Stimulated activated naive CD8-positive, alpha-beta T cell treated with anti-CD3 and anti-CD28 coated beads, Interleukin-15, amount 100 ng/mL, for 72 hours (primary cell): ENCODE measurements at regions not wholly inside any gene's neighbourhood (a gene's known extent, or its start where the extent isn't known, plus 50 kb on each side); places are given as distances from the start of the nearest gene placed in this dataset.

Experiments used
- ATAC-seq: fragments of 150-1000 bp; cut with Tn5 transposase; 2 replicates; pipeline ENCODE4 v1.10.0; 2021; ENCODE audit warnings: mild to moderate bottlenecking, moderate library complexity
- DNase-seq, 2 donors: peaks; one replicate each; pipeline ENCODE4 v3.0.0; 2021 to 2022
- H3K27ac Mint-ChIP-seq, 2 donors: one replicate each; pipeline ENCODE4 v1.8.0; 2022; ENCODE audit warnings: mild to moderate bottlenecking in 2 of 2, mixed read lengths in 2 of 2, moderate library complexity in 2 of 2
- H3K27me3 Mint-ChIP-seq: one replicate; pipeline ENCODE4 v1.8.0; 2022; ENCODE audit warnings: mixed read lengths
- H3K4me1 Mint-ChIP-seq: one replicate; pipeline ENCODE4 v1.8.0; 2022; ENCODE audit warnings: mild to moderate bottlenecking, mixed read lengths
- H3K4me3 Mint-ChIP-seq, 2 donors: one replicate each; pipeline ENCODE4 v1.8.0; 2022; ENCODE audit warnings: mild to moderate bottlenecking in 2 of 2, mixed read lengths in 2 of 2, moderate library complexity in 1 of 2
- H3K9me3 Mint-ChIP-seq, 2 donors: one replicate each; pipeline ENCODE4 v1.8.0; 2022; ENCODE audit warnings: mixed read lengths in 2 of 2

DNA sequence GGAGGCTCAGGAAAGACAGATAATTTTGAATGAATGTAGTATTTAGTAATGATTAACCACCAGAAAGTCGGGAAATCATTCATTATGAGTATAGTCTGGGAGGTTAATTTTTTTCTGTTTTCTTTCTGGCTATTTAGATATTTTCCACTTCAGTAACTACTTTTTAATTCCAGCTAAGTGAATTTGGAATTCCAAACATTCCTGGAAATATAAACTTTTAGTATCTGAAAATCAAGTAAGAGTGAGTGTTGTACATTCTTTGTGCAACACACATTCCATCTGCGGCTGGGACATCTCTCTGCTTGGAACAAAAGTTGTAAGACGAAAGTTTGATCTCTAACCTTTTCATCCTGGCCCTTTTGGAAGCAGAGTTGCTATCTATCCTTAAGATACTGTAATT, 275.7 kb upstream of the SPRED2 start:
- no peaks in the 10 kb centered on the region for H3K9me3 Mint-ChIP-seq
- H3K27me3 Mint-ChIP-seq = peaks cover 17% of the 10 kb centered on the region
- DNase-seq (no peak), ATAC-seq (no peak)
- no peak overlapping the region for H3K4me3 Mint-ChIP-seq
- no peak overlapping the region for H3K27ac Mint-ChIP-seq
- H3K4me1 Mint-ChIP-seq = no peaks in the 10 kb centered on the region

DNA sequence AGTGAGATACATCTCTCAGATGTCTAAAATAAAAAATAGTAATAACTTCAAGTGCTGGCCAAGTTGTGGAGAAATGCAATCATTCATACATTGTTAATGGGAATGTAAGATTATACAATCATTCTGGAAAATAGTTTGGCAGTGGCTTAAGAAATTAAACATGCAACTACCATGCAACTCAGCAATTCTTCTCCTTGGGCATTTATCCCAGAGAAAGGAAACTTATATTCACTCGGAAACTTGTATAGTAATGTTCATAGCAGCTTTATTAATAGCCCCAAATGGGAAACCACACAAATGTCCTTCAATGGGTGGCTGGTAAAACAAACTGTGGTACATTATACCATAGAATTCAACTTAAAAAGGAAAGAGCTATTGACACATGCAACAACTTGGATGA, 274.0 kb upstream of the SPRED2 start:
- Mint-ChIP-seq H3K27me3 (peaks cover 27% of the 10 kb centered on the region), H3K4me3 (no peak overlapping the region)

DNA sequence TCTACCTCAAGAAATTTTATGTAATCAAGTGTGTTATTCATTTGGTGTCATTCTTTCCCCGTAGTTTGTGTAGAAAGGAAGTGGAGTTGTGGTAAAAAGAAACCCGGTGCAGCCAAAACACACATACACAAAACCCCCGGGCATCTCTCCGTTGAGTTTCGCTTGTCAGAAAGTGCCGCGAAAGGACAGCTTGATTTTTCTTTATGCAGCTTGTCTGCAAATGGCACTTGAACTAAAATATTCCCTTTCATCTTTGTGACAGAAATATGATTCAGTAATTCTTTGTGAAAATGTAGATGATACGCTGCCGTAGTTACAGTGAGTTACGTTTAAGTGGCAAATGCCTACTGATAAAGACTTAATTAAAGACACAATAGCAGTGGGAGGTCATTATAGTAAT, 268.8 kb upstream of the SPRED2 start:
- peaks cover 31% of the 10 kb centered on the region for H3K27me3 Mint-ChIP-seq
- H3K4me1 Mint-ChIP-seq = no peaks in the 10 kb centered on the region
- no peak overlapping the region for H3K27ac Mint-ChIP-seq
- no peaks in the 10 kb centered on the region for H3K9me3 Mint-ChIP-seq
- no peak overlapping the region for H3K4me3 Mint-ChIP-seq
- DNase-seq = no peak
- no peak for ATAC-seq

More for the DNA sequence above, 274.0 kb upstream of the SPRED2 start:
- Mint-ChIP-seq H3K27ac (no peak overlapping the region), H3K9me3 (no peaks in the 10 kb centered on the region), H3K4me1 (no peaks in the 10 kb centered on the region)
- no peak for DNase-seq
- ATAC-seq = no peak

DNA sequence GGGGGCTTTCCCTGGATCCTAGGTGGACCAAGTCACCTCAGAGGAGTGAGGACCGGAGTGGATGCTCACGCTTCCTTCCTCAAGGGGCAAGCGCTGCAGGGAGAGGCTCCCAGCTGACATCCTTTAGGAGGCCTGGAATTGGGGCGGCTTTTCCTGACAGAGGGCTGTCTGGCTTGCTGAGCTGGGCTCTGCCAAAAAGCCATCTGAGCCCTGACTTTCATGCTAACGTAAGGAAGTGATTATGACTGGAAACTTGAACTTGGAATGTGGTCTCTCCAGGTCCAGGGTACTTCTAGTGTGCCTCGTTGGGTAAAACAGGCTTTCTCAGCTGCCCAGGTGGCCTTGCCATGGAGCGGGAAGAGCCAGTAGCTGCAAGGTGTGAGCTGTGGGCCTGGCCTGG, 268.3 kb upstream of the SPRED2 start:
- no peak overlapping the region for H3K27ac Mint-ChIP-seq
- DNase-seq = no peak
- H3K4me3 Mint-ChIP-seq = no peak overlapping the region
- no peaks in the 10 kb centered on the region for H3K9me3 Mint-ChIP-seq
- H3K27me3 Mint-ChIP-seq = peaks cover 31% of the 10 kb centered on the region
- ATAC-seq = no peak
- H3K4me1 Mint-ChIP-seq = no peaks in the 10 kb centered on the region

DNA sequence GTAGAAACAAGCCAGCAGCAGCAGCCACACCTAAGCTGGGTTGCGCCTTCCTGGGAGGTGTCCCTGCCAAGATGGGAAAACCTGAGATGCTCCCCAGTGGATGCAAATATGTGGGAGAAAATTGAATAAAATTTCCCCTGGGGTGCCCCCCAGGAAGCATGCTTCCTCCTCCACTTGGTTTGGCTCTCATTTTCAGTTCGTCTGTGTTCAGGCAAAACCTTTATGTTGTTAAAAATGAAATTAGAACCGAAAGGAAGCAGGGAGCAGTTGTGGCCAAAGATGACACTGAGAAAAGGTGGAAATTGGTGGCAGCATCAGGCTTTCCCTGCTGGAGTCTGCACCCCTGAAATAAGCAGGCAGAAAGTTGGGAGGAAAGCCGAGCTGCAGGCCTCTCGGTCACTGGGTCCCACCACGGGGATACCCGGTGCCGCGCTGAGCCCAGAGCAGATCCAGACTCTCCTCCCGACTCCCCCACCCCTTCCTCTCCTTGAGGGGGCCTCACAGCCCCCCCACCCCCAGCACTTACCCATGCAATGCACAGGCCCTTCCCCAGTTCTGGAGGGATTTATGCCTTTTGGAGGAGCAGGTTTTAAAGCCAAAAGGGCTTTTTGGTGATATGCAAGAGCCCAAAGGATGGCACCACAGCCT, 267.7 kb upstream of the SPRED2 start:
- ATAC-seq (no peak), DNase-seq (no peak)
- H3K4me3 Mint-ChIP-seq = no peak overlapping the region
- no peak overlapping the region for H3K27ac Mint-ChIP-seq
- no peaks in the 10 kb centered on the region for H3K4me1 Mint-ChIP-seq
- no peaks in the 10 kb centered on the region for H3K9me3 Mint-ChIP-seq
- peaks cover 31% of the 10 kb centered on the region for H3K27me3 Mint-ChIP-seq

DNA sequence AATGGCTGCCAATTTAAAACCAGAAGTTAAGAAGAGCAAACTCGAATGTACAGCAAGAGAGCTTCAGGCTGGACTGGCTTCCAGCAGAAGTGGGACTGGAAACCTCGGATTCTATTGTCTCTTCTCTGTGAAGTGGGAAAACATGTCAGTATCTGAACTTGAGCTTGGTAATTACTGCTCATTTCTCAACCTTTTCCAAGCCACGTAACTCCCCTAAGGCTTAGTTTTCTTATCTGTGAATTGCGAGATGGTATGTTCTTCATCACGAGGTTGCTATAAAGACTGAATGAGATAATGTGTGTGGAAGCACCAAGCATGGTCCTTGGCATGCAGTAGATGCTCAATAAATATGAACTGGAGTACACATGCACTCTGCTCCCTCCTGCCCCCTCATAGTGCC, 259.4 kb upstream of the SPRED2 start:
- Mint-ChIP-seq H3K9me3 (peaks cover 0 to 4% of the 10 kb centered on the region in 2 donors), H3K27ac (no peak overlapping the region), H3K4me3 (no peak overlapping the region), H3K4me1 (no peaks in the 10 kb centered on the region), H3K27me3 (peaks cover 12% of the 10 kb centered on the region)
- ATAC-seq = no peak
- no peak for DNase-seq

DNA sequence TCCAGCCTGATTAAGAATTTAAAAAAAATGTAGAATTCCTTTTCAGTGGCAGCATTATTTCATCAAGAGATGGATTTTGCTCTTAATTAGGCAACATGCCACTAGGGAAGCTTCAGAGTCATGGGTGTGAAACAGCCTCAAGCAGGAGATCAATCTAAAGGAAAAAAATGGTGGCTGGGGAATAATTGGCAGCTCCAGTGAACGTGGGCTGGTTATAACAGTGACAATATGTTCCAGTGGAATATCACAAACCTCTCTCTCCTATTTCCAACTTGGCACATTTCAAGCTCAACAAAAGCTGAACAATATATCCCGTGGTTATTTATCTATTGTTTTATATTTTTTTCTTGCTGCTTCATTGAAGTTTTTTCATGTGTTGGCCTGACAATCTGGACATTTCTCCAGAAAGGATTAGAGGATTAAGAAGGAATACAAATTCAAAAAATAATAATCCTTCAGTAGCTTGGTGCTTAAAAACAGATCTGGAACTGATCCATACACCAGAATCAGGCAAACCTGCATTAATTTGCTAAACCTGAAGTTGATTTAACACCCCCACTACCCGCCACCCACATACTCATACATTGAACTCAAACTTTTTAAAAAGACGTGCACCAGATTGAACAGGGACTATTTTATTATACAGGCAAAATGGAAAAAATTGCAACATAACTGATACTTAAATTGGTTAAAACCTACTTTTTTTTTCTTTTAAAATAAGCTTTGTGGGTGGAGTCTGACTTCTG, 255.9 kb upstream of the SPRED2 start:
- Mint-ChIP-seq H3K4me3 (no peak overlapping the region), H3K9me3 (no peaks in the 10 kb centered on the region), H3K27ac (no peak overlapping the region), H3K4me1 (no peaks in the 10 kb centered on the region), H3K27me3 (peaks cover 17% of the 10 kb centered on the region)
- ATAC-seq = no peak
- no peak for DNase-seq

DNA sequence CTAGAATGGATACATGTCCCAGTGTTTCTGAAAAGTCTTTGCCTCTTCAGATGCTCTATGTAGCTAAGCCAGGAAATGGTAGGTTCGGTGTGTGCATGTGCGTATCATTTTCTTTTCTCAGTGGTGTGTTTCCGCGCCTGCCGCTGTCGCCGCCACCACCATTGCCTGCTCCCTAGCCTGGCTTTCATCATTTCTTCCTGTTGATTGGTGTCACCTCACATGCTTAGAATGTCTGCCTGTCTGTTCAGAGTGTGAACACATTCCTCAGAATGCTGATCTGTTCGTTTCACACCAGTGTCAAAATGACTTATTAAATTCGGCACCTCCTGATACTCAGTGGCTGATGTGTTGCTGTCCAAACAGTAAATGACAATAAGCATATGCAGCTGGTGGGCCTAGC, 255.2 kb upstream of the SPRED2 start:
- ATAC-seq (no peak), DNase-seq (no peak)
- H3K27ac Mint-ChIP-seq = no peak overlapping the region
- H3K4me3 Mint-ChIP-seq = no peak overlapping the region
- H3K27me3 Mint-ChIP-seq = peaks cover 22% of the 10 kb centered on the region
- no peaks in the 10 kb centered on the region for H3K4me1 Mint-ChIP-seq
- H3K9me3 Mint-ChIP-seq = no peaks in the 10 kb centered on the region

DNA sequence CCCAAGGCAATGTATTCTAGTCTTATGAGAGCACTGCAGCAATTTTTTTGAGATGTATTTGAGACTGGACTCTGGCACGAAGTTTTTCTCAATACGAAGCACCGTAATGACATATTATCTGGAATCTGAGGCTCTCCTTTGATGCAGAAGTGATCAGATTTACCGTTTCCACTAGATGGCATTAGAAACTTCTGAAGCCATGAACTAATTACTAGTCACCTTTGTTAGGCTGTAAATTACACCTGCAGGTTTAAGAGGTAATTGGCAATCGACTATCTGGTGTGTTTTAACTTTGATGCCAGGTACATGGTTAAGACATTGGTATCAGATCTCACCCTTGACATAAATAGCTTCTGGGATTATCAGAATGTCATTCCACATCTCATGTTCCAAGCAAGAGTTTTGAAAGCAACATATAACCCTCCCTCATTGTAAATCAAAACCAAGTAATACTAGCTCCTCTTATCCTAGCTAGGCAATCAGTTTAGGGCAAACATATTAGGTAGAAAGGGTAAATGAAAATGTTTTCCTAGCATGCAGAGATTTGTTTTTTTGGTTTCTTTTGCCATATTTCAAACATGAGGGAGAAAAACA, 254.6 kb upstream of the SPRED2 start:
- no peaks in the 10 kb centered on the region for H3K4me1 Mint-ChIP-seq
- H3K4me3 Mint-ChIP-seq = no peak overlapping the region
- H3K27me3 Mint-ChIP-seq = peaks cover 22% of the 10 kb centered on the region
- DNase-seq (no peak), ATAC-seq (no peak)
- no peak overlapping the region for H3K27ac Mint-ChIP-seq
- no peaks in the 10 kb centered on the region for H3K9me3 Mint-ChIP-seq

DNA sequence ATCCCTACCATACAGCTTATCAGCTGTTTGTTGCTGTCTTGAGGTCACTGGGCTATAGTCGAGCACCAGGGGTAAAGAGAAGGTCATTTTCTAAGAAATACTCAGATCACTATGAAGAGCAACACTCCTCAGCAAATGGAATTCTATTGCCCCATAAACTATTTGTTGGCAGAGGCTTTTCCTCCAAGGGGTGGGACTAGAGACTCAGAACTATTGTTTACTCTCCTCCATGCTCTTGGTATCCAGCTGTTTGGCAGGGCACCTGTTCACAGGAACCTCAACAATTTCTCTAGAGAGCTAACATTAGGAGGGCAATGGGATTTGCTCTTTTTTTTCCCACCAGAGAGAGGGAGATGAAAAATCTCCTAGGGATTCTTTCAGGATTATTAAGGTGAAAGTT, 249.1 kb upstream of the SPRED2 start:
- Mint-ChIP-seq H3K27me3 (peaks cover 10% of the 10 kb centered on the region), H3K4me3 (no peak overlapping the region), H3K9me3 (no peaks in the 10 kb centered on the region), H3K4me1 (no peaks in the 10 kb centered on the region), H3K27ac (no peak overlapping the region)
- no peak for DNase-seq
- no peak for ATAC-seq

DNA sequence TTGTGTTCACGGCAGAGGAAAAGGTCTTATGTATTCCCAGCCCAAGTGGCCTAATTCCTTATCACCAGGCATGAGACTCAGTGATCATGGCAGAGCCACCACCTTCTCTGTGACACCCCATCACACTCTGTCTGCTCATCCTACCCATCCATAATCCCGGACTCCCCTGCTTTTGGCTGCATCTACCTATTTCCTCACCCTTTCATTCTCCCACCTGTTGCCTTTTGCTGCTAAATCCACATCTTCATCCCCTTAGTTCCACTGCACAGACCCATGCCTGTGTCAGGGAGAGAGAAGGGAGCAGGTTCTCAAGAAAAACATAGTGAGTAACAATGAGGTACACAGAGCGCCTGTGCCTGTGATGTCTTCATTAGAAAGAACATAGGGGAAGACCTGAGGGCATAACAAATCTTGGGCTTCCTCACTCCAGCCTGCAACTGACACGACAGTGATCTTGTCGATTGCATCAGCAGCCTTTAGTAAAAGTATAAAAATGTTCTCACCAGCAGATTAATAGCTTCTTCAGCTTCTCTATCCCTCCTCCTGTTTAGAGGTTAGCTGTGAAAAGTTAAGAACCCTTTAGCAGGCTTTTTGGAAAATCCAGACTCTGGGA, 246.5 kb upstream of the SPRED2 start:
- Mint-ChIP-seq H3K9me3 (peaks cover 9 to 10% of the 10 kb centered on the region in 2 donors), H3K4me1 (no peaks in the 10 kb centered on the region), H3K4me3 (no peak overlapping the region), H3K27me3 (peaks cover 21% of the 10 kb centered on the region), H3K27ac (no peak overlapping the region)
- ATAC-seq (no peak), DNase-seq (no peak)

DNA sequence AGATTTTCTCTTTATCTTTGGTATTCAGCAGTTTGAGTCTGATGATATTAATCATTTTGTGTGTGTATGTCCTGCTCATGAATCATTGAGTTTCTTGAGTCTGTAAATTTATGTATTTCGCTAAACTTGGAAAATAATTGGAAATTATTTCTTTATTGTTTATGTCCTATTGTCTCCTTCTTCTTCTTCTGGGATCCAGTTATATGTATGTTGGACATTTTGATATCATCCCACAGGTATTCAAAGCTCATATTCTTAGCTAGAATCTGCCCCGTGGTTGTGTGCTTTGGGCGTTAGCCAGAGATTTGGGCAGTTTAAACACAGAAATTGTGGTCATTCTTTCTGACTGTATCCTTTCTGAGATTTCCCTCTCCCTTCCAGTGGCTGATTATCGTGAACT, 243.0 kb upstream of the SPRED2 start:
- peaks cover 19% of the 10 kb centered on the region for H3K27me3 Mint-ChIP-seq
- no peak overlapping the region for H3K4me3 Mint-ChIP-seq
- no peak overlapping the region for H3K27ac Mint-ChIP-seq
- no peaks in the 10 kb centered on the region for H3K4me1 Mint-ChIP-seq
- H3K9me3 Mint-ChIP-seq = peaks cover 9 to 10% of the 10 kb centered on the region in 2 donors
- ATAC-seq (no peak), DNase-seq (no peak)

DNA sequence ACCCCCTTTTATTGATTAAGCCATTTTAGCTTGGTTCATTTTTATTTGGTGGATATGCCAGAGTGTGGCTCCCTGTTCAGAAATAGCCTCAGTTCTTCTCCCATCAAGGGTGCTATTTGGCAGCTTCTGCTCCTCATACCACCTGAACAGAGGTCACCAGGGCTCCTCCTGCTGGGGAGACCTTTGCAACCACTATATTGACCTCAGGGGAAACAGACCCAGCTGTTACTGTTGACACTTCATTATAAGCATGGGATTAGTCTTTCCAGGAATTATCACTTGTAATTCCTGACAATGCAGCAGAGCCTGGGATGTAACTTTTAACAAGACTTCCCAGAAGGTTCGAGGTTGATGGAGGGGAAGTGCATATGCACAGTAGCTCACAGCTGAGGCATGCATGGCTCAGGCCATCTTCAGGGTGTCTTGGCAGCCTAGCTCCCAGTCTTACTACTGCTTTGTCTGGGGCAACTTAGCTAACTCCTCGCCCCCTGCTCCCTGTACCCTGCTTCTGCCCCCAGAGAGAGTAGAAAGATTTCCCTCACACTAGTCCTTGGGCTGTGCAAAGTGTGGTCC, 239.4 kb upstream of the SPRED2 start:
- DNase-seq = no peak
- Mint-ChIP-seq H3K9me3 (peaks cover 20 to 32% of the 10 kb centered on the region in 2 donors), H3K4me1 (peaks cover under 1% of the 10 kb centered on the region), H3K27me3 (peaks cover 19% of the 10 kb centered on the region), H3K27ac (no peak overlapping the region), H3K4me3 (no peak overlapping the region)
- ATAC-seq = no peak

DNA sequence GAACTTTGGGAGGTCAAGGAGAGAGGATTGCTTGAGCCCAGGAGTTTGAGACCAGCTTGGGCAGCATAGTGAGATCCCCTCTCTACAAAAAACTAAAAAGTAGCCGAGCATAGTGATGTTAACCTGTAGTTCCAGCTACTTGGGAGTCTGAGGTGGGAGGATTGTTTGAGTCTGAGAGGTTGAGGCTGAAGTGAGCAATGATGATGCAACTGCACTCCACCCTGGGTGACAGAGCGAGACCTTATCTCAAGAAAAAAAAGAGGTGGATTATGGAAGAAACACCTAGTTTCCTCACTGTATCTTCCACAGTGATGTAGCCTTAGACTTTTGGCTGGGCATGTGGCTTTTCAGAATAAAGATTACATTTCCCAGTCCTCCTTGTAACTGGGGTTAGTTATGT, 237.2 kb upstream of the SPRED2 start:
- Mint-ChIP-seq H3K4me1 (peaks cover 15% of the 10 kb centered on the region), H3K27me3 (peaks cover 8% of the 10 kb centered on the region), H3K4me3 (no peak overlapping the region), H3K9me3 (peaks cover 10 to 26% of the 10 kb centered on the region in 2 donors), H3K27ac (no peak overlapping the region)
- ATAC-seq (no peak), DNase-seq (no peak)

DNA sequence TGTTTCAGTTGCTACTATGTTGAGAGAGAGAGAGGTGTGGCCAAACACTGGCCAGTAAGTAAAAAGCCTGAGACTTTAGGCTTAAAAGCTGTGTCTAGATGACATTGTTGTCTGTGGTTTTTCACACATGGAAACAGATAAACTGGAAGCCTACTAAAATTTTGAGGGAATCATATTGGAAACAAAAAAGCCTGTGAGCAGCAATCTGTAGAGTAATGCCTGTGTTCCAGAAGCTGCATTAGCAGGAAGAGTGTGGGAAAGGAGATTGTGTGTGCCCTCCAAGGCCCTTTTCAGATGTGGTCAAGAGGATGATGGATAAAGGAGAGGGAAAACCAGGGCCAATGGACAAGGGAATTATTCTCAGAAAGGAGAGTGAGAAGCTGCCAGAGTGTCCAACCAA, 236.3 kb upstream of the SPRED2 start:
- Mint-ChIP-seq H3K4me3 (no peak overlapping the region), H3K9me3 (peaks cover 10 to 26% of the 10 kb centered on the region in 2 donors), H3K27ac (no peak overlapping the region), H3K4me1 (peaks cover 22% of the 10 kb centered on the region), H3K27me3 (peaks cover 16% of the 10 kb centered on the region)
- ATAC-seq = no peak
- DNase-seq = no peak
